Progenitor cell of endocrine pancreas (in vitro differentiated cells): ENCODE measurements at regions not wholly inside any gene's neighbourhood (a gene's known extent, or its start where the extent isn't known, plus 50 kb on each side); places are given as distances from the start of the nearest gene placed in this dataset.

Source experiments
- DNase-seq: peaks from one replicate; pipeline ENCODE4 v3.0.0; 2021; ENCODE audit warnings: low spot score; ENCODE audit not compliant: unreplicated experiment
- H3K27ac Mint-ChIP-seq: 2 replicates; pipeline ENCODE4 v1.8.0; 2021; ENCODE audit warnings: mild to moderate bottlenecking, moderate library complexity, mixed read lengths
- H3K27me3 Mint-ChIP-seq: 2 replicates; pipeline ENCODE4 v1.8.0; 2021; ENCODE audit warnings: mixed read lengths
- H3K36me3 Mint-ChIP-seq: 2 replicates; pipeline ENCODE4 v1.8.0; 2022; ENCODE audit warnings: mixed read lengths; ENCODE audit not compliant: insufficient read depth
- H3K4me1 Mint-ChIP-seq: 2 replicates; pipeline ENCODE4 v1.8.0; 2021; ENCODE audit warnings: low read depth, mixed read lengths
- H3K4me3 Mint-ChIP-seq: 2 replicates; pipeline ENCODE4 v1.8.0; 2021; ENCODE audit warnings: low read depth, mild to moderate bottlenecking, moderate library complexity, mixed read lengths
- H3K9me3 Mint-ChIP-seq: 2 replicates; pipeline ENCODE4 v1.8.0; 2021; ENCODE audit warnings: low read depth, mixed read lengths
- CTCF ChIP-seq: fragments of 200-600 bp; sonication (generic); IDR thresholded peaks from one replicate; pipeline ENCODE4 v1.5.0; 2021; ENCODE audit warnings: antibody characterized with exemption, mild to moderate bottlenecking; ENCODE audit not compliant: unreplicated experiment

DNA sequence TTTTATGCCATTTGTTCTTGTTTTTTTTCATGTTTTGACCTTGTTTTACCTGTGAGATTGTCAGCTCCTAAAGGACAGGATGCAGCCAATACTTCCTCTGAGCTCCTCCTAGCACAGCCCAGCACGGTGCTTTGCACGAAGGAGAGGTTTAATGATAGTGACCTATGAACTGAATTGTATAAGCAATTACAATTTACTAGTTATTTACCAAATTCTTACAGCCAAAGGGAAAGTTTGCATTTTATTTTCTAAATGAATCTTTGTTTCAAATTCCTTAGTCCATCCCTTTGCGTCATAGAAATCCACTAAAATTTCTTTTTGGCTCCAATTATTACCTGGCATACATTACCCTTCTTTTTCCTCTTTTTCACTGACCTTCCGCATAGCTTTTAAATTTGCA is 326.1 kb downstream of the TDRD15 start:
- Mint-ChIP-seq H3K36me3 (no peaks in the 10 kb centered on the region), H3K27me3 (no peaks in the 10 kb centered on the region), H3K4me1 (peaks cover 24% of the 10 kb centered on the region), H3K27ac (no peak overlapping the region), H3K9me3 (no peaks in the 10 kb centered on the region), H3K4me3 (no peak overlapping the region)
- no peak for DNase-seq
- no peak for TF ChIP-seq CTCF

DNA sequence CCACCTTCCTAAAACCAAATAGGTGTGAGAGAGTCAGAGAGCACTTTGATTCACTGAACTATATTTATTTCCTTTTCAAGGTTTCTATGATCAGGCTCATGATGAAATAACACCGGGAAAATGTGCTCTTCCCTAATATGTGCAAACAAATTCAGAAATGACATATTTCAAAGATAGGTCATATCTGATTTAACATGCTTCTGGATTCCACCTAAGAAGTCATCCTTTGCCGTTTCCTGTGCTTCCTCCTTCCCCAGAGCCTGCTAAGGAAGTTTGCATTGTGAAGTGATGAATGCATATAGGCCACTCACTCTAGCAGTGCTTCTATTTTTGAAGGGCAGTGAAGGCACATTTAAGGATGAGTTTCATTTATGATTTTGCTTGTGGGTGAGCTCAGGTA is 327.6 kb downstream of the TDRD15 start:
- no peaks in the 10 kb centered on the region for H3K27me3 Mint-ChIP-seq
- TF ChIP-seq CTCF, result no peak
- H3K4me3 Mint-ChIP-seq, result no peak overlapping the region
- no peaks in the 10 kb centered on the region for H3K36me3 Mint-ChIP-seq
- H3K27ac Mint-ChIP-seq, result no peak overlapping the region
- peaks cover 24% of the 10 kb centered on the region for H3K4me1 Mint-ChIP-seq
- no peaks in the 10 kb centered on the region for H3K9me3 Mint-ChIP-seq
- no peak for DNase-seq

DNA sequence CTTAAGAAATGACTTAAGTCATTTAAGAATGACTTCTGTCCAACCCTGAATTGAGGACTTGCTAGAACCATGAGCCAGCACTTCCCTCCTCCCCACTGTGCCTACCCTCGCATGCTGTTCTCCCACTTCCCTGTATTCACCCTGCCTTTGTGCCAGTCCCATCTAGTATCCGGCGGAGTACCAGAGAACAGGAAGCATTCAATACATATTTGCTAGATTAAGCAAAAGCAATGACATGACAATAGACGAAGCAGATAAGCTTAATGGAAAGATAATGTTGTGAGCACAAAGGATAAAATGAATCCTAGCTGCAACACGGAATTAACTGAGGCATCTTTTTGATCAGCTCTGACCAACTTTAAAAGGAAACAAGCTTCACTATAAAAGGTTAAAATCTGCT is 328.5 kb downstream of the TDRD15 start:
- no peaks in the 10 kb centered on the region for H3K9me3 Mint-ChIP-seq
- H3K27me3 Mint-ChIP-seq, result no peaks in the 10 kb centered on the region
- H3K4me3 Mint-ChIP-seq, result no peak overlapping the region
- no peak for TF ChIP-seq CTCF
- H3K36me3 Mint-ChIP-seq, result no peaks in the 10 kb centered on the region
- H3K4me1 Mint-ChIP-seq, result peaks cover 24% of the 10 kb centered on the region
- DNase-seq, result no peak
- no peak overlapping the region for H3K27ac Mint-ChIP-seq

- no peak overlapping the region for H3K4me3 Mint-ChIP-seq
- no peaks in the 10 kb centered on the region for H3K36me3 Mint-ChIP-seq
- H3K27ac Mint-ChIP-seq, result no peak overlapping the region
- H3K27me3 Mint-ChIP-seq, result no peaks in the 10 kb centered on the region
- no peak for TF ChIP-seq CTCF
- no peak for DNase-seq
- no peaks in the 10 kb centered on the region for H3K9me3 Mint-ChIP-seq
- peaks cover 24% of the 10 kb centered on the region for H3K4me1 Mint-ChIP-seq
These were observed 328.9 kb downstream of the TDRD15 start for GRCh38 chr2:21452678-21453077.

DNA sequence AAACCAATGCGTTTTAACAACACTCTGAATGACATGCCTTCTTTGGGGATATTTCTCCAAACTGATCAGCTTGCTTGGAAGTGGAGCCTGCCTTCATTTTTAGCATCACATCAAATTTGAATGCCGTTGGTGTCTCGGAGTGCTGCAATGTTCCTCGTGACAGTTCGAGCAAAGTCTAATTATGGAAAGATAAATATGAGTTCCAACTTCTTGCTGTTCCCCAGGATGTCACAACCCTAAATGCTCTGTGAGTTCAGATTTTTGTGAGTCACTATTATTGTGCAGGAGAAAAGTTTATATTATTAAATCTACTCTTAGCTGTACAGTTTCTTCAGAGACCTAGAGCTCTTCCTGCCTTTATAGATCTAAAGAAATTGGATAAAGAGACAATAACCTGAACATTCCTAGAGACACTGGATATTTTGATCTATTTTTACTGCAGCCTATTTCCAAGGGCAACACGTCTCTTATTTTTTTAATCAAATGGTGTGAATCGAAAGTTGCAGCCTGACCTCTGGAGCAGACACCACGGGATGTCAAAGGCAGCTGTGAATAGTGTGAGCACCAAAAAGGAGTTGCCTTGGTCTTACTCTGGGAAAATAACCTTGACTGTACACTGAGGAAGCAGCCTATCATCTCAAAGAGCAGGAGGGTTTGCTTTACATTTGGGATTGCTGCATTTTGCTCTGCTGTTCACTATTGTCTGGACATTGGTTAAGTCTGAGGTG is 330.1 kb downstream of the TDRD15 start:
- Mint-ChIP-seq H3K36me3 (peaks cover 2% of the 10 kb centered on the region), H3K4me1 (peaks cover 18% of the 10 kb centered on the region)
- DNase-seq, result no peak

More for the DNA sequence above, 330.1 kb downstream of the TDRD15 start:
- H3K4me3 Mint-ChIP-seq, result no peak overlapping the region
- H3K9me3 Mint-ChIP-seq, result peaks cover 6% of the 10 kb centered on the region
- H3K27ac Mint-ChIP-seq, result no peak overlapping the region
- TF ChIP-seq CTCF, result no peak
- no peaks in the 10 kb centered on the region for H3K27me3 Mint-ChIP-seq
